SK-N-SH (cell line): ENCODE measurements at regions not wholly inside any gene's neighbourhood (a gene's known extent, or its start where the extent isn't known, plus 50 kb on each side); places are given as distances from the start of the nearest gene placed in this dataset.

ENCODE experiments used
- CTCF ChIA-PET: fragments of 300-600, 350-600 bp; formaldehyde crosslinking; extraction: SDS; loops from one replicate; lab custom pipeline; 2021; lab: Yijun Ruan, JAX
- POLR2A ChIA-PET: fragments of 350-600 bp; sonication (Branson Sonifier 250); formaldehyde crosslinking; extraction: SDS; loops from one replicate; lab custom pipeline; 2020; ENCODE audit warnings: antibody characterized with exemption, inconsistent platforms; lab: Yijun Ruan, JAX
- DNase-seq: peaks from one replicate; pipeline ENCODE4 v3.0.0; 2012
- H2AFZ ChIP-seq: fragments of 200-600 bp; sonication (generic); 2 replicates; pipeline ENCODE4 v1.8.1; 2016; ENCODE audit warnings: antibody characterized with exemption, mild to moderate bottlenecking, low read depth
- H3F3A ChIP-seq: fragments of 200-600 bp; sonication (generic); replicated peaks from 2 replicates; pipeline ENCODE3; 2016; ENCODE audit warnings: antibody characterized with exemption, mild to moderate bottlenecking; ENCODE audit not compliant: insufficient read depth
- H3K27ac ChIP-seq, 2 experiments: fragments of 200-500 bp in 1 of 2; fragments of 200-600 bp in 1 of 2; sonication (Bioruptor generic) in 1 of 2; sonication (generic), shearing (Covaris generic) in 1 of 2; 2 replicates each; pipeline versions ENCODE4 v1.5.1 to v1.6.1; 2014 to 2016; ENCODE audit warnings: low read depth in 2 of 2, inconsistent platforms in 1 of 2, low read length in 1 of 2, mild to moderate bottlenecking in 1 of 2, mixed read lengths in 1 of 2
- H3K27me3 ChIP-seq: fragments of 200-600 bp; sonication (generic), shearing (Covaris generic); 2 replicates; pipeline ENCODE4 v1.6.1; 2016; ENCODE audit warnings: mixed run types; ENCODE audit not compliant: insufficient read depth
- H3K36me3 ChIP-seq, 2 experiments: fragments of 200-500 bp in 1 of 2; fragments of 200-600 bp in 1 of 2; sonication (Bioruptor generic) in 1 of 2; sonication (generic) in 1 of 2; replicated peaks in 1 of 2; 2 replicates each; pipeline versions ENCODE3 to v1.5.1; 2014 to 2016; ENCODE audit warnings: low read length in 1 of 2, mild to moderate bottlenecking in 1 of 2; ENCODE audit not compliant: insufficient read depth in 2 of 2, control insufficient read depth in 1 of 2
- H3K4me1 ChIP-seq, 2 experiments: fragments of 200-500 bp in 1 of 2; fragments of 200-600 bp in 1 of 2; sonication (Bioruptor generic) in 1 of 2; sonication (generic), shearing (Covaris generic) in 1 of 2; 2 replicates each; pipeline versions ENCODE4 v1.5.1 to v1.6.1; 2014 to 2016; ENCODE audit warnings: low read depth in 1 of 2, low read length in 1 of 2, mixed run types in 1 of 2; ENCODE audit not compliant: insufficient read depth in 2 of 2, control insufficient read depth in 1 of 2
- H3K4me2 ChIP-seq: fragments of 200-600 bp; sonication (generic), shearing (Covaris generic); 2 replicates; pipeline ENCODE4 v1.6.1; 2017; ENCODE audit warnings: mixed run types
- H3K4me3 ChIP-seq, 2 experiments: fragments of 200-500 bp in 1 of 2; fragments of 200-600 bp in 1 of 2; sonication (Bioruptor generic) in 1 of 2; sonication (generic), shearing (Covaris generic) in 1 of 2; 2 replicates each; pipeline versions ENCODE4 v1.5.1 to v1.8.1; 2014 to 2016; ENCODE audit warnings: low read depth in 2 of 2, inconsistent platforms in 1 of 2, low read length in 1 of 2, mild to moderate bottlenecking in 1 of 2, mixed read lengths in 1 of 2, moderate library complexity in 1 of 2
- H3K79me2 ChIP-seq: fragments of 200-600 bp; sonication (generic); 2 replicates; pipeline ENCODE4 v1.8.1; 2017; ENCODE audit warnings: mild to moderate bottlenecking; ENCODE audit not compliant: insufficient read depth
- H3K9ac ChIP-seq: fragments of 200-600 bp; sonication (generic); 2 replicates; pipeline ENCODE4 v1.6.1; 2017; ENCODE audit warnings: mixed run types
- H3K9me2 ChIP-seq: fragments of 200-600 bp; sonication (generic); 2 replicates; pipeline ENCODE4 v1.6.1; 2017; ENCODE audit warnings: mixed run types
- H3K9me3 ChIP-seq: fragments of 200-600 bp; sonication (generic); 2 replicates; pipeline ENCODE4 v1.6.1; 2017; ENCODE audit warnings: mixed run types, mild to moderate bottlenecking, moderate library complexity
- H4K20me1 ChIP-seq: fragments of 200-600 bp; sonication (generic); 2 replicates; pipeline ENCODE4 v1.6.1; 2017; ENCODE audit warnings: mild to moderate bottlenecking, mixed run types; ENCODE audit not compliant: insufficient read depth
- FOSL2 ChIP-seq: IDR thresholded peaks from 2 replicates; pipeline ENCODE4 v1.4.0; 2012; ENCODE audit warnings: low read depth, mild to moderate bottlenecking, moderate library complexity, borderline replicate concordance
- FOXM1 ChIP-seq: IDR thresholded peaks from 2 replicates; pipeline ENCODE4 v1.4.0; 2012; ENCODE audit warnings: low read depth, mild to moderate bottlenecking
- GATA2 ChIP-seq: sonication (generic); formaldehyde crosslinking; IDR thresholded peaks from 2 replicates; pipeline ENCODE4 v1.5.0; 2020; ENCODE audit warnings: mild to moderate bottlenecking, missing genetic modification reagents
- MEF2A ChIP-seq: IDR thresholded peaks from 2 replicates; pipeline ENCODE4 v1.4.0; 2012; ENCODE audit warnings: low read depth, borderline replicate concordance
- MXI1 ChIP-seq: IDR thresholded peaks from 2 replicates; pipeline ENCODE4 v1.6.1; 2012; ENCODE audit warnings: mild to moderate bottlenecking, low read depth, low read length, improper control_type of control experiment
- NRF1 ChIP-seq: IDR thresholded peaks from 2 replicates; pipeline ENCODE4 v1.6.1; 2012; ENCODE audit warnings: low read depth, mild to moderate bottlenecking, low read length
- RFX5 ChIP-seq: IDR thresholded peaks from 2 replicates; pipeline ENCODE4 v1.6.1; 2012; ENCODE audit warnings: mild to moderate bottlenecking, improper control_type of control experiment, low read length
- RXRA ChIP-seq: IDR thresholded peaks from 2 replicates; pipeline ENCODE4 v1.4.0; 2012; ENCODE audit warnings: low read depth, mild to moderate bottlenecking, borderline replicate concordance
- SMC3 ChIP-seq: IDR thresholded peaks from 2 replicates; pipeline ENCODE4 v1.6.1; 2012; ENCODE audit warnings: low read depth, low read length, improper control_type of control experiment
- TAF1 ChIP-seq: IDR thresholded peaks from 2 replicates; pipeline ENCODE4 v1.6.1; 2012; ENCODE audit warnings: low read depth, mild to moderate bottlenecking, low read length, moderate library complexity, borderline replicate concordance
- YY1 ChIP-seq: IDR thresholded peaks from 2 replicates; pipeline ENCODE4 v1.4.0; 2012; ENCODE audit warnings: low read depth, mild to moderate bottlenecking
- WGBS: methylation state at CpG from one replicate; pipeline ENCODE4 v1.1.6; 2017; ENCODE audit warnings: low lambda C conversion rate; 5-methylcytosine and 5-hydroxymethylcytosine counted together
- TF ChIP-seq, protein P1 (sequence below): IDR thresholded peaks from 2 replicates; pipeline ENCODE4; 2012
- TF ChIP-seq, protein P2 (sequence below): IDR thresholded peaks from 2 replicates; pipeline ENCODE4 v1.6.1; 2012; ENCODE audit warnings: mild to moderate bottlenecking, low read depth, low read length, moderate library complexity
- TF ChIP-seq, protein P3 (sequence below): fragments of 150-350 bp; IDR thresholded peaks from 2 replicates; pipeline ENCODE4 v1.6.1; 2016; ENCODE audit warnings: mild to moderate bottlenecking, low read depth, low read length
- TF ChIP-seq, protein P4 (sequence below): IDR thresholded peaks from 2 replicates; pipeline ENCODE4 v1.4.0; 2012; ENCODE audit warnings: low read depth

DNA sequence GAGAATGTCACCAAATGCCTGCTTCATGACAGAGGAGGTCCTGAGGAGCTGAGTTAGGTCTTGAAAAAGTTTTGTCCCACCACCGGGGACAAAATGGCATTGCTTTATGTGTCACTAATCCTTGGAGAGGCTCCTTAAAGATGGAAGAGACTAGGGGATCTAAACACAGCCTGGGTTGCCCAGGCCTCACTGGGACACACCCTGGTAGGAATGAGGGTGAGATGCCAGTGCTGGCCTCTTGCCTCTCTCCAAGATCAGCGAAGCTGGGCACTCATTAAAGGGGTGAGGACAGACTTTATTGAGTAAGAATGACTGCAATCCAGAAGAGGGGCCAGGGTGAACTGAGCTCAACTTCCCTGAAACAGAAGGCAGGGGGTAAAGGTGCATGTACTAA lies 58.5 kb upstream of the KLF13 start:
- POLR2A ChIA-PET: no interaction called here
- Histone ChIP-seq H3F3A (no peaks in the 10 kb centered on the region), H3K27ac (no peak overlapping the region), H2AFZ (no peak overlapping the region), H4K20me1 (no peaks in the 10 kb centered on the region), H3K9me2 (no peaks in the 10 kb centered on the region), H3K36me3 (no peaks in the 10 kb centered on the region), H3K4me2 (no peak overlapping the region), H3K9me3 (no peaks in the 10 kb centered on the region), H3K4me3 (no peak overlapping the region), H3K79me2 (no peaks in the 10 kb centered on the region), H3K4me1 (peaks cover 0 to 35% of the 10 kb centered on the region in 2 experiments; a peak in 1 of 4 replicates), H3K9ac (no peak overlapping the region), H3K27me3 (no peaks in the 10 kb centered on the region)
- CTCF ChIA-PET: interaction anchor here (1.3 to 1.9 kb wide), 3 partner anchors 167 to 222 kb away, joined by 3 to 8 read pairs (median 4); no protein-coding TSS in a partner anchor
- WGBS: 38% methylated on average over 2 of the region's 2 CpGs
- no peak for DNase-seq
- TF ChIP-seq, protein P1, sequence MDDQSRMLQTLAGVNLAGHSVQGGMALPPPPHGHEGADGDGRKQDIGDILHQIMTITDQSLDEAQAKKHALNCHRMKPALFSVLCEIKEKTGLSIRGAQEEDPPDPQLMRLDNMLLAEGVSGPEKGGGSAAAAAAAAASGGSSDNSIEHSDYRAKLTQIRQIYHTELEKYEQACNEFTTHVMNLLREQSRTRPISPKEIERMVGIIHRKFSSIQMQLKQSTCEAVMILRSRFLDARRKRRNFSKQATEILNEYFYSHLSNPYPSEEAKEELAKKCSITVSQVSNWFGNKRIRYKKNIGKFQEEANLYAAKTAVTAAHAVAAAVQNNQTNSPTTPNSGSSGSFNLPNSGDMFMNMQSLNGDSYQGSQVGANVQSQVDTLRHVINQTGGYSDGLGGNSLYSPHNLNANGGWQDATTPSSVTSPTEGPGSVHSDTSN: no peak
- TF ChIP-seq GATA2 (CRISPR knock-in tag) (no peak), FOSL2 (no peak)
- TF ChIP-seq, protein P2, sequence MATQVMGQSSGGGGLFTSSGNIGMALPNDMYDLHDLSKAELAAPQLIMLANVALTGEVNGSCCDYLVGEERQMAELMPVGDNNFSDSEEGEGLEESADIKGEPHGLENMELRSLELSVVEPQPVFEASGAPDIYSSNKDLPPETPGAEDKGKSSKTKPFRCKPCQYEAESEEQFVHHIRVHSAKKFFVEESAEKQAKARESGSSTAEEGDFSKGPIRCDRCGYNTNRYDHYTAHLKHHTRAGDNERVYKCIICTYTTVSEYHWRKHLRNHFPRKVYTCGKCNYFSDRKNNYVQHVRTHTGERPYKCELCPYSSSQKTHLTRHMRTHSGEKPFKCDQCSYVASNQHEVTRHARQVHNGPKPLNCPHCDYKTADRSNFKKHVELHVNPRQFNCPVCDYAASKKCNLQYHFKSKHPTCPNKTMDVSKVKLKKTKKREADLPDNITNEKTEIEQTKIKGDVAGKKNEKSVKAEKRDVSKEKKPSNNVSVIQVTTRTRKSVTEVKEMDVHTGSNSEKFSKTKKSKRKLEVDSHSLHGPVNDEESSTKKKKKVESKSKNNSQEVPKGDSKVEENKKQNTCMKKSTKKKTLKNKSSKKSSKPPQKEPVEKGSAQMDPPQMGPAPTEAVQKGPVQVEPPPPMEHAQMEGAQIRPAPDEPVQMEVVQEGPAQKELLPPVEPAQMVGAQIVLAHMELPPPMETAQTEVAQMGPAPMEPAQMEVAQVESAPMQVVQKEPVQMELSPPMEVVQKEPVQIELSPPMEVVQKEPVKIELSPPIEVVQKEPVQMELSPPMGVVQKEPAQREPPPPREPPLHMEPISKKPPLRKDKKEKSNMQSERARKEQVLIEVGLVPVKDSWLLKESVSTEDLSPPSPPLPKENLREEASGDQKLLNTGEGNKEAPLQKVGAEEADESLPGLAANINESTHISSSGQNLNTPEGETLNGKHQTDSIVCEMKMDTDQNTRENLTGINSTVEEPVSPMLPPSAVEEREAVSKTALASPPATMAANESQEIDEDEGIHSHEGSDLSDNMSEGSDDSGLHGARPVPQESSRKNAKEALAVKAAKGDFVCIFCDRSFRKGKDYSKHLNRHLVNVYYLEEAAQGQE: no peak

DNA sequence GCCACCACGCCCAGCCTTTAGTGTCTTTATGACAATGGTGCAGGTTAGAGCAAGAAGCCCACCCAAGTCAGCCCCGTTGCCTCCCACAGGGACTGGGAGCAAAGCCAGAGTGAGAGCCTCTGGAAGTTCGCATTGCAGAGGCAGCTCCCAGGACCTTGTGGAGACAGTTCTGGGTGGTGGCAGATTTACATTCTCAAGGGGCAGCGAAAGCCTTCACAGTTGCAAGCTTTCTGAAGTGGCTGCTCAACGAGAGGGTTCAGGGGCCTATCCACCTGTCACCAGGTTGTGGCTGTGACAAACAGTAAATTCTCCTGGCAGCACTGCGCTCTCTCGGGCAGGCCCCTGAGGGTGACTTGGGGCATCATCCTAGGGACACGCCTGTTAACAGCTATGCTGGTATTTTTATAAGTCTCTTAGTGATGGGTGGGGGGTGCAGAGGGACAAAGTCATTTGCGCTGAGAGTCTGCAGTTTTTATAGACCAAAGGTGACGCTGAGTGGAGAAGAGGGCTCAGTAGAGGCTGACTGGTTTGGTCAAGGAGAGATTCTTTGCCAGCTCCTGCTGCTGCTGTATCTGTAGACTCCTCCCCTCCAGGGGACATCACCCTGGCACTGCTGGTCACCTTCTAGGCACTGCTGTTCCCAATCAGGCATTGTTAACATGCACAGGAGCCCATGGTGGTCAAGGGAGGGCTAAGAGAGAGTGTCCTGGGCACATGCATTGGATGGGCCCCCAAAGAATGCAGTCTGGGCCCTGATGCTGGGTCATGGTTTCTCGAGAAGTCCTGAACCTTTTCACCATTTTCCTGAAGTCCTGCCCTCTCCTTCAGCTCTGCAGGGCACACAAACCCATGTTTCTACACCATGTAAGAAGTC lies 57.5 kb upstream of the KLF13 start:
- TF ChIP-seq, protein P3, sequence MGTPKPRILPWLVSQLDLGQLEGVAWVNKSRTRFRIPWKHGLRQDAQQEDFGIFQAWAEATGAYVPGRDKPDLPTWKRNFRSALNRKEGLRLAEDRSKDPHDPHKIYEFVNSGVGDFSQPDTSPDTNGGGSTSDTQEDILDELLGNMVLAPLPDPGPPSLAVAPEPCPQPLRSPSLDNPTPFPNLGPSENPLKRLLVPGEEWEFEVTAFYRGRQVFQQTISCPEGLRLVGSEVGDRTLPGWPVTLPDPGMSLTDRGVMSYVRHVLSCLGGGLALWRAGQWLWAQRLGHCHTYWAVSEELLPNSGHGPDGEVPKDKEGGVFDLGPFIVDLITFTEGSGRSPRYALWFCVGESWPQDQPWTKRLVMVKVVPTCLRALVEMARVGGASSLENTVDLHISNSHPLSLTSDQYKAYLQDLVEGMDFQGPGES: no peak
- TF ChIP-seq FOXM1 (no peak), TAF1 (no peak), MEF2A (no peak), NRF1 (no peak), RXRA (no peak), MXI1 (no peak), RFX5 (no peak), YY1 (no peak), SMC3 (no peak)
- TF ChIP-seq, protein P4, sequence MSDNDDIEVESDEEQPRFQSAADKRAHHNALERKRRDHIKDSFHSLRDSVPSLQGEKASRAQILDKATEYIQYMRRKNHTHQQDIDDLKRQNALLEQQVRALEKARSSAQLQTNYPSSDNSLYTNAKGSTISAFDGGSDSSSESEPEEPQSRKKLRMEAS: no peak
- TF ChIP-seq, protein P1: no peak
- H4K20me1 ChIP-seq: no peaks in the 10 kb centered on the region
- H3K9me3 ChIP-seq: no peaks in the 10 kb centered on the region
- ChIA-PET CTCF (interaction anchor here (1.5 kb wide), 1 partner anchor 15 kb away, joined by 3 read pairs; no protein-coding TSS in a partner anchor), POLR2A (no interaction called here)
- H2AFZ ChIP-seq: no peak overlapping the region
- H3K4me2 ChIP-seq: no peak overlapping the region
- H3K79me2 ChIP-seq: no peaks in the 10 kb centered on the region
- no peak overlapping the region for H3K9ac ChIP-seq
- no peak overlapping the region for H3K4me3 ChIP-seq
- no peaks in the 10 kb centered on the region for H3K36me3 ChIP-seq
- no peaks in the 10 kb centered on the region for H3K27me3 ChIP-seq
- H3K9me2 ChIP-seq: no peaks in the 10 kb centered on the region
- DNase-seq: no peak
- 59% methylated on average over 10 of the region's 11 CpGs for WGBS
- H3K4me1 ChIP-seq: peaks cover 0 to 26% of the 10 kb centered on the region in 2 experiments; a peak in 1 of 4 replicates
- H3F3A ChIP-seq: no peaks in the 10 kb centered on the region
- H3K27ac ChIP-seq: no peak overlapping the region
